NAMALWA (cell line): ENCODE measurements at regions not wholly inside any gene's neighbourhood (a gene's known extent, or its start where the extent isn't known, plus 50 kb on each side); places are given as distances from the start of the nearest gene placed in this dataset.
A peak's percentile ranks its signal among the peaks of the same experiment; 100 is the strongest.

Experiments used
- DNase-seq: peaks from one replicate; pipeline ENCODE4 v3.0.0-alpha.2; 2015; ENCODE audit warnings: low spot score

GRCh38 chr7:108974641-108975040 is 405.0 kb downstream of the DNAJB9 start:
- DNase-seq = no peak

DNA sequence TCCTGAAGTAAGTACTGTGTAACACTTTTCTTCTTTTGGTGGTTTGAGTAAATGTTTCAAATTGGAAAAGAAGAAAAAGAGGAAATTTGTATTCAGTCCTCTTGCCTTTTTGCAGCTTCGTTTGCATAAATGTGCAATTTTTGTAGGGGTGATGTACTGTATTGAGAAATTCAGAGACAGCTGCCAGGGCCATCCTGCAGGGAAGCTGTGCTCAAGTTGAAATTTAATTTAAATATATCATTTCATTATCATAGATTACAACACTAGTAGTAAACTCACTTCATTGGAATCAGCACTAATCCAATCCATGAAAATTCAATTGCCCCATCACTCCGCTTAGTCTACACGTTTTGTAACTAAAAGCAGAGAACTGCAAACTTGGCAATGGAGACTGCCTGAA is 415.4 kb downstream of the DNAJB9 start:
- DNase-seq = no peak

- DNase-seq = no peak
Observed at GRCh38 chr7:108989319-108989718, 419.6 kb downstream of the DNAJB9 start.

GRCh38 chr7:108997480-108997879 is 427.8 kb downstream of the DNAJB9 start:
- DNase-seq = no peak

- no peak for DNase-seq
Observed at GRCh38 chr7:109003742-109004141, 434.1 kb downstream of the DNAJB9 start.

DNA sequence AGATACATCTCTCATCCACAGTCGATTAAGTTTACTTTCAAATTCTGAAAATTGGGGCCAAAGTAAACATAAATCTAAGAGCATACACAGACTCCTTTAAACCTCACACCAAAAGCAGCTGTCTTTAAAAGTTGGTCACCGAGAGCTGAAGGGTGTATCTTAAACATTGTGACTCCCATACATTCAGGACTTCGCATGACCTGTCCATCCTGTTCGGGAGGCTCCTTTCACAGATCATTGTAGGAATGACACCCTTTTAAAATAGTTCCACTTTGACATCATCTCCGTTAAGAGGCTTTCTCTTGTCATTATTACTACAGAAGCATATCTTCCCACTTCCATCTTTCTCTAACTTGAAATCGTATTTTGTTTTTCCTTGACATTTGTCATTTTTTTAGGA is 440.0 kb downstream of the DNAJB9 start:
- no peak for DNase-seq

- DNase-seq = no peak
Observed at GRCh38 chr7:109020251-109020650, 450.6 kb downstream of the DNAJB9 start.

DNA sequence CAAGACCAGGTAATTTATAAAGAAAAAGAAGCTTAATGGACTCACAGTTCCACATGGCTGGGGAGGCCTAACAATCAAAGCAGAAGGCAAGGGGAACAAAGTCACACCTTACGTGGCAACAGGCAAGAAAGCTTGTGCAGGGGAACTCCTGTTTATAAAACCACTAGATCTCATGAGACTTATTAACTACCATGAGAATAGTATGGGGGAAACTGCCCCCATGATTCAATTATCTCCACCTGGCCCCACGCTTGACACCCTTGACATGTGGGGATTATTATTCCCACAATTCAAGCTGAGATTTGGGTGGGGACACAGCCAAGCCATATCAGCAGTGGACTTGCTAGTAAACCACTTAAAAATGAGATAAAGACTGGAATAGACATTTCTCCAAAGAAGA is 451.7 kb downstream of the DNAJB9 start:
- no peak for DNase-seq

DNA sequence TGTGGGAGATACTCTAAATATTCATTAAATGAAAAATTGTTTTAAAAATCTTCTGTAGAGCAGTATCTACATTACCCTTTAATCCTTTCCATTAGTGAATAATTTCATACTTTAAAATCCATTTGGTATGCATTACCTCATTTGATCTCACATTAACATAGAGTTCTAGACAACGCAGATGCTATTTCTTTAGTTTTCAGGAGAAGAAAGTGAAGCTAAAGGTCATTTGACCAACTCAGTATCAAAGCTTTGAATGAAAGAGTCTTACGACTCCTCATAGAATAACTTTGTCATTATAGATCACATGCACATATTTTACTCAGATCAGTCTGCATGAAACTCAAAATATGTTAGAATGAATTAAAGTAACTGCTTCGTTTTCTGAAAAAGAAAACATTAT is 460.2 kb downstream of the DNAJB9 start:
- no peak for DNase-seq

GRCh38 chr7:109044691-109045090 is 475.0 kb downstream of the DNAJB9 start:
- no peak for DNase-seq

GRCh38 chr7:109049366-109049765 is 479.7 kb downstream of the DNAJB9 start:
- no peak for DNase-seq

GRCh38 chr7:109059089-109059488 is 489.4 kb downstream of the DNAJB9 start:
- no peak for DNase-seq

GRCh38 chr7:109062798-109063197 is 493.1 kb downstream of the DNAJB9 start:
- DNase-seq = no peak

DNA sequence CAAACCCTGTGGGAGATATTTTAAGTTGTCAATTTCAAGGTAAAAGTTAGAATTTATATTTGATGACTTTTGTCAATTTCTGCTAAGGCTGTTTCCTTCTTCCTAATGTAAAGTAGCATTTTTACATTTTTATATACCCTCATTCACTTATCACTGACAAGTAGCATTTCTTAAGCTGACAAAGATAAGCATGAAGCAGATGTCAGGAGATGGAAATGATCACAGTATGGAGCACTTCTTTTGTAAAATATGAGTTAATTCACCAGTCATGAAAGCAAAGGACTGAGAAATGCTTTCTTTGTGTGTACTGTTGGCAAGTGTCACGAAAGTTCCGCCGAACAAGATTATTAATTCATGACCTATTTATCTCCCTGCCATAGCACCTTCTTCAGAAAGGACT is 503.9 kb downstream of the DNAJB9 start:
- DNase-seq = no peak

- no peak for DNase-seq
Observed at GRCh38 chr7:109076396-109076972, 506.8 kb downstream of the DNAJB9 start.

- DNase-seq = no peak
Observed at GRCh38 chr7:109091042-109091441, 521.4 kb downstream of the DNAJB9 start.

DNA sequence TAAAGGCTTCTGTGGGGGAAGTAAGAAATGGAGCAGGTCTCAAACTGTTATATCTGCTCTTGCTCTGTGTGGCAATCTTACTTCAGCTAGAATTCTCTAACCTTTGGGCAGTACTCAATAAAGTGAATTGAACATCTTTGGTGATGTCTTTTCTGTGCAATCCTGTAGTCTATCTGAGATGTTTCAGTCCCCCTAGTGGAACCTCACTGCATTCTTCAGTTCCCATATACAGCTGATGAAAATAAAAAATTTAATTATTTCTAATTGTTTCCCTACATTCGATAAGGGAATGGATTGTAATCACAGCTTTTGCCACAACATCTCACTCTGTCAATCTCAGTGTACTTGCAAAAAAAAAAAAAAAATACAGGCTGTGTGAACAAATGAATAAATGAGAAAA is 522.6 kb downstream of the DNAJB9 start:
- DNase-seq = peak; percentile 26

- DNase-seq = no peak
Observed at GRCh38 chr7:109101332-109101731, 531.7 kb downstream of the DNAJB9 start.

GRCh38 chr7:109109558-109109957 is 539.9 kb downstream of the DNAJB9 start:
- no peak for DNase-seq

GRCh38 chr7:109111086-109111485 is 541.4 kb downstream of the DNAJB9 start:
- DNase-seq = no peak

GRCh38 chr7:109121599-109122300 is 552.1 kb downstream of the DNAJB9 start:
- DNase-seq = no peak

- DNase-seq = no peak
Observed at GRCh38 chr7:109125001-109125400, 555.3 kb downstream of the DNAJB9 start.

DNA sequence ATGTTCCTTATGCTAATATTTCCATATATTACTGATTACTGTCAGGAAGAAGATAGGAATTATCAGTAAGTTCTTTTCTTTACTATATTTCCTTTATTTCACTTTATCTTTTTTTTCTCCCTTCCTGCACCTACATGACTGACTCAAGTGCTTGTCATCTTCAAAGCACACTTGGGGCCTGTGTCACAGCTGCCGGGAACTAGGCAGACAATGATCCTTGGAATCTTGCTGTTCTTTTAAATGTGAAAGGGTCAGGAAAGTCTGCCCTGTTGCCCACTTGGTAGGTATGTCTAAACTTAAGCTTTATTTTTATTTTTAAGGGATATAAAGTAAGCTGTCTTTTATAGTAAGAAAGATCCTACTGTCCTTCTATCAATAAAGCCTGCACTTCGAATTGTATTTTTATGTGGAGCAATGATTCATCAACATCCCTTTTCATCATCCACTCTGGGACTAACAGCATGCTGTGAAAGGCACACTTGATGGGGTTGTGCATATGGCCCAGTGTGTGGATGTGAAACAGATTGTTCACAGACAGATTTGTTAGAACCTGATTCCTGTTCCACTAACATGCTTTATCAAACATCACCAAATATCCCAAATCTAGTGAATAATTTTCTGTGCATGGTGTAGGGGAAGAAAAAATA is 556.9 kb downstream of the DNAJB9 start:
- no peak for DNase-seq

DNA sequence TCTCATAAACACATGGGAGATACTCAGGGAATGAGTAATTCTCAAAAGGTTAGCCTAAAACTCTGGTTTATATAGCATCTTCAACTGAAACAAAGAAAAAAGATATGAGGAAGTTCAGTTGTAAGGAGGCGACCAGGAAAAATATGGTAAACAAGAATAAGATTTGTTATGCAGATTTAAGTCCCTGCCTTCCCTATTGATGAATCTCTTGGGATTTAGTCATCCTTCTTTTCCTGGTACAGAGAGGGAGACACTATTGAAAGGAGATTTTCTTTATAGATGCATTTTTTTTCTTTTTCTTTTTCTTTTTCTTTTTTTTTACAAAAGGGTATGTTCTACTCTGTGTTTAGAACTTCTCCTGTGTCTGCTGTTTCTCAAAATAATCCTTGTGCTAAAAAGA is 557.5 kb downstream of the DNAJB9 start:
- no peak for DNase-seq
